ENCODE measurements at regions not wholly inside any gene's neighbourhood (a gene's known extent, or its start where the extent isn't known, plus 50 kb on each side); places are given as distances from the start of the nearest gene placed in this dataset.

DNA sequence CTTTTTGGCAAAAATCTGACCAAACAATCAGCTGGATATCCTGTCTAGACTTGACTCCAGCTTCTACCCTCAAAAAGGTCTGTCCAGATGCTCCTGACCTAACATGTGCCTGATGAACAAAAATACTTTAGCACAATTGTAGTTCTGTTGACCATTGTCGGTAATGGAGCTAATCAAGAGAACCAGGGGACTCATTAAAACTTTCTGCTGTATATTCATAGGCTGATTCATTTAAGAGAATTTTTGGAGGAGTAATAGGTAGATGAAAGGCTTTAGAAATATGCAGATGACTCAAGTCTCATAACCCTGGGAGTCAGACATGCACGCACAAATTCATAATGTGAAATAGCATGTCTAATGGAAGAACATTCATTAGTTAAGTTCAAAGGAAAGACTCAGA, 514.2 kb downstream of the TXNL1 start:
- Histone ChIP-seq H3K36me3 (no peaks in the 10 kb centered on the region), H3K27me3 (no peaks in the 10 kb centered on the region), H3K4me1 (peaks cover 0 to 11% (median 0%) of the 10 kb centered on the region in 4 donors), H3K27ac (no peak overlapping the region), H3K9me3 (no peaks in the 10 kb centered on the region), H3K4me3 (no peak overlapping the region)
- intact Hi-C loops (cut with DNase I) = no loop called here
- 85 to 91% methylated on average over 2 of the region's 2 CpGs for WGBS, 2 donors
- TF ChIP-seq POLR2A (IDR thresholded peaks at IDR 0.05) = no peak
- TF ChIP-seq POLR2AphosphoS5 (IDR thresholded peaks at IDR 0.05) = no peak
- TF ChIP-seq, protein P1, sequence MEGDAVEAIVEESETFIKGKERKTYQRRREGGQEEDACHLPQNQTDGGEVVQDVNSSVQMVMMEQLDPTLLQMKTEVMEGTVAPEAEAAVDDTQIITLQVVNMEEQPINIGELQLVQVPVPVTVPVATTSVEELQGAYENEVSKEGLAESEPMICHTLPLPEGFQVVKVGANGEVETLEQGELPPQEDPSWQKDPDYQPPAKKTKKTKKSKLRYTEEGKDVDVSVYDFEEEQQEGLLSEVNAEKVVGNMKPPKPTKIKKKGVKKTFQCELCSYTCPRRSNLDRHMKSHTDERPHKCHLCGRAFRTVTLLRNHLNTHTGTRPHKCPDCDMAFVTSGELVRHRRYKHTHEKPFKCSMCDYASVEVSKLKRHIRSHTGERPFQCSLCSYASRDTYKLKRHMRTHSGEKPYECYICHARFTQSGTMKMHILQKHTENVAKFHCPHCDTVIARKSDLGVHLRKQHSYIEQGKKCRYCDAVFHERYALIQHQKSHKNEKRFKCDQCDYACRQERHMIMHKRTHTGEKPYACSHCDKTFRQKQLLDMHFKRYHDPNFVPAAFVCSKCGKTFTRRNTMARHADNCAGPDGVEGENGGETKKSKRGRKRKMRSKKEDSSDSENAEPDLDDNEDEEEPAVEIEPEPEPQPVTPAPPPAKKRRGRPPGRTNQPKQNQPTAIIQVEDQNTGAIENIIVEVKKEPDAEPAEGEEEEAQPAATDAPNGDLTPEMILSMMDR (IDR thresholded peaks at IDR 0.05) = no peak
- TF ChIP-seq EP300 (IDR thresholded peaks at IDR 0.05) = no peak
- DNase-seq = no peak

DNA sequence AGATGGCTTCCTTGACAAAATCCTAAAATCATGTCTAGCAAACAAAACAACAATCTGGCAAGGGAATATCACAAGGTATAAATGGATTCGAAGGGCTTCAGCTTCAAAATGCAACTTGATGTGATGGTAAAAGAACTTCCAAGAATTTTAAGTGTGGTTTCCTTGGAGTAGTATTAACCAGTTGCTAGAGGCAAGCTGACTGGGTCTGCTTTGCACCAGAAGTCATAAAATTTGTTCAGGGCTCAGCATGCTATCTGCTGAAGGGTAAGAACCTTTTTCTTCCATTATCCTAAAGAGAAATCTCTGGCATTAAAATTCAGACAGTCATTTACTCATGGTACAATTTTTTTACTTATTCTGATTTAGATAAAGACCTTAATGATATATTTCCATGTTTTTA, 516.7 kb downstream of the TXNL1 start:
- H3K27me3 ChIP-seq = no peaks in the 10 kb centered on the region
- intact Hi-C loops (cut with DNase I) = no loop called here
- 82 to 91% methylated on average over 1 of the region's 1 CpG for WGBS, 2 donors
- no peak overlapping the region for H3K27ac ChIP-seq
- TF ChIP-seq, protein P1 (IDR thresholded peaks at IDR 0.05) = no peak
- TF ChIP-seq EP300 (IDR thresholded peaks at IDR 0.05) (no peak), POLR2A (IDR thresholded peaks at IDR 0.05) (no peak), POLR2AphosphoS5 (IDR thresholded peaks at IDR 0.05) (no peak)
- no peak overlapping the region for H3K4me3 ChIP-seq
- H3K4me1 ChIP-seq = peaks cover 0 to 11% (median 0%) of the 10 kb centered on the region in 4 donors
- DNase-seq = no peak
- H3K36me3 ChIP-seq = no peaks in the 10 kb centered on the region
- H3K9me3 ChIP-seq = no peaks in the 10 kb centered on the region

DNA sequence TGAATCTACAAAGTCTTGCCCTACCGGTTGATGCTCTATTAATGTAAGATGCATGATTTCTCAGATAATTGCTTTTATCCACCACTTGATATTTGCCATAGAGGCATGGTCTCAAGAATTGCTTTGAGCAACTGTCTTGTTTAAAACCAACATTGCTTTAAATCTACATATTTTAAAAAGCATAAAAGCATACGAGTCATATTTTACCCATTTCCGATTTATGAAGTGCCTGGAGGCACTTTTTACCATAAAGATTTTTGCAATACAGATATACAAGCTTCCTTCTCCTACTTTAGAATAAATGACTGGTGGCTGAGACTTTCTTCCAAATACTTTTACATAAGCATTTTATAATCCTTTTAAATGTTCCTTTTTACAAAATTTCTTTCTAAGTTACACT, 517.6 kb downstream of the TXNL1 start:
- TF ChIP-seq, protein P1 (IDR thresholded peaks at IDR 0.05) = no peak
- TF ChIP-seq POLR2A (IDR thresholded peaks at IDR 0.05) = no peak
- Histone ChIP-seq H3K4me1 (peaks cover 0 to 11% (median 0%) of the 10 kb centered on the region in 4 donors), H3K9me3 (no peaks in the 10 kb centered on the region), H3K27me3 (no peaks in the 10 kb centered on the region), H3K36me3 (no peaks in the 10 kb centered on the region), H3K4me3 (no peak overlapping the region), H3K27ac (no peak overlapping the region)
- 92 to 94% methylated on average over 3 of the region's 3 CpGs for WGBS, 2 donors
- DNase-seq = no peak
- intact Hi-C loops (cut with DNase I) = no loop called here

DNA sequence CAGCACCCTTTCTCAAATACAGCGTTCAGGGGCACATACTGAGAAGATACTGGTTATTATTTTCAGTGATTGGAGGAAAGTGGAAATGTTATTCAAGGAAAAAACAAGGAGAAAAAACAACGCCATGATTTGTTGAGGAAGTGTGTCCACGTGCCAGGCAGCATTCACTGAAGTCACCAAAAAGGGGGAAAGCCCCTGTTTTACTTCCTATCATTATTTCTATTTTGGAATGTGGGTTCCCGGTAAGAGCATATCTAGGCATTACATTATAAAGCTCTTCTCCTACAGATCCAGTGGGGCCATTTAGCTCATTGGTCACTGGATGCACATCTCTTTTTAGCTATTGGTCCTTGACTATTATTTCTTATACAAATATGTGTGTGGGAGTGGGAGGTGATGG, 518.7 kb downstream of the TXNL1 start:
- Histone ChIP-seq H3K36me3 (no peaks in the 10 kb centered on the region), H3K9me3 (no peaks in the 10 kb centered on the region)
- 87 to 91% methylated on average over 4 of the region's 4 CpGs for WGBS, 2 donors

DNA sequence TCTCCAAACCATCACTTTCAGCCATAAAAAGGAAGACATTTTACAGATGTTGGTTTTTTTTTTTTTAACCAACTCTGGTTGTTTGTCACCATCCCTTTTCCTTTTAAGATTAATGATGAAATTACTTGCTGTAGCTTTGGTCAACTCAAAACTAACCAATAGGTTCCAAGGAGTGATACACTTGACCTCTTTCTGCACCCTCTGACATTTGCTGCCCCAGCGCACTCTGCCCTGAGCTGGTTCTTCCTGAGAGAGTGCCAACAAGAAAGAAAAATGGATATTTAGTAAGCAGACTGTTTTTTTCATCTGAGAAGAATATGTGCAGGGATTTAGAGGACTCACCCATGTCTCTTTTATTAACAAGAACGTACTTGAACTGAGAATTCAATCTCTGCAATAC, 520.0 kb downstream of the TXNL1 start:
- intact Hi-C loops (cut with DNase I) = no loop called here
- DNase-seq = no peak
- Histone ChIP-seq H3K27me3 (no peaks in the 10 kb centered on the region), H3K27ac (no peak overlapping the region), H3K36me3 (no peaks in the 10 kb centered on the region), H3K4me3 (no peak overlapping the region), H3K9me3 (no peaks in the 10 kb centered on the region), H3K4me1 (no peaks in the 10 kb centered on the region)
- TF ChIP-seq EP300 (IDR thresholded peaks at IDR 0.05) = no peak
- TF ChIP-seq POLR2A (IDR thresholded peaks at IDR 0.05) = no peak
- TF ChIP-seq, protein P1 (IDR thresholded peaks at IDR 0.05) = no peak
- no peak for TF ChIP-seq POLR2AphosphoS5 (IDR thresholded peaks at IDR 0.05)
- WGBS, 2 donors = 71 to 75% methylated on average over 2 of the region's 2 CpGs

More for the DNA sequence above, 518.7 kb downstream of the TXNL1 start:
- TF ChIP-seq EP300 (IDR thresholded peaks at IDR 0.05) (no peak), POLR2A (IDR thresholded peaks at IDR 0.05) (no peak), POLR2AphosphoS5 (IDR thresholded peaks at IDR 0.05) (no peak)
- TF ChIP-seq, protein P1 (IDR thresholded peaks at IDR 0.05) = no peak
- Histone ChIP-seq H3K4me3 (no peak overlapping the region), H3K4me1 (peaks cover 0 to 9% (median 0%) of the 10 kb centered on the region in 4 donors), H3K27me3 (no peaks in the 10 kb centered on the region), H3K27ac (no peak overlapping the region)
- no peak for DNase-seq
- intact Hi-C loops (cut with DNase I) = no loop called here

Data from sigmoid colon (tissue), 6 donors.